ENCODE measurements at regions not wholly inside any gene's neighbourhood (a gene's known extent, or its start where the extent isn't known, plus 50 kb on each side); places are given as distances from the start of the nearest gene placed in this dataset.

DNA sequence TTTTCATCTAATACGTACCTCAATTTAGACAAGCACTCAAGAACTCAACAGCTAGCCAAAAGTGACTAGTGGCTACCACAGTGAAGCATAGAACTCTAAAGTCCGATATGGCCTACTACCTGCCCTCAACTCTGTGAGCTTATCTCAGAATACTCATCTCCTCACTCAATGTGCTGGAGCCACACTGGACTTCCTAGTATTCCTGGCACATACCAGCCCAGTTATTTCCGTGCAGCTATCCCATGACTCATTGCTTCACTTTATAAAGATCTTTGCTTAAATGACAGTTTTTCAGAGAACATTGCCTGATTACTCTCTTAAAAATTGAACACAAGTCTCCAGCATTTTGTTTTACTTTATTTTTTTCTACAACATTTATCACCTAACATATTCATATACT, 524.7 kb downstream of the PYDC2 start:
- Histone ChIP-seq H3K27ac (ENCODE audit: extremely low read depth, low read depth, low read length) (no peak overlapping the region), H3K4me1 (ENCODE audit: control insufficient read depth, insufficient read depth, low read length) (no peaks in the 10 kb centered on the region), H3K4me3 (ENCODE audit: low read depth, low read length) (no peak overlapping the region), H3K9me3 (ENCODE audit: control insufficient read depth, insufficient read depth, low read depth, low read length) (no peaks in the 10 kb centered on the region), H3K36me3 (ENCODE audit: control insufficient read depth in 2 of 2, insufficient read depth in 1 of 2, low read length in 2 of 2) (no peaks in the 10 kb centered on the region)
- TF ChIP-seq HOXC10 (CRISPR knock-in tag; IDR thresholded peaks at IDR 0.05) = no peak
- TF ChIP-seq ZFP41 (tag by site-specific recombination; IDR thresholded peaks at IDR 0.05; ENCODE audit: borderline replicate concordance) = no peak
- no peak for TF ChIP-seq ZNF518A (tag by site-specific recombination; conservative IDR thresholded peaks at IDR 0.05; ENCODE audit: low read depth)
- TF ChIP-seq BCL11A (tag by site-specific recombination; IDR thresholded peaks at IDR 0.05; ENCODE audit: low read depth) = no peak
- no peak for TF ChIP-seq ZSCAN30 (tag by site-specific recombination; IDR thresholded peaks at IDR 0.05)
- no peak for TF ChIP-seq ZNF501 (tag by site-specific recombination; IDR thresholded peaks at IDR 0.05)
- TF ChIP-seq ZNF19 (tag by site-specific recombination; IDR thresholded peaks at IDR 0.05; ENCODE audit: low read depth) = no peak
- TF ChIP-seq ZNF169 (tag by site-specific recombination; IDR thresholded peaks at IDR 0.05) = no peak
- TF ChIP-seq HOXD13 (CRISPR knock-in tag; IDR thresholded peaks at IDR 0.05; ENCODE audit: borderline replicate concordance) = no peak
- TF ChIP-seq, protein P1, sequence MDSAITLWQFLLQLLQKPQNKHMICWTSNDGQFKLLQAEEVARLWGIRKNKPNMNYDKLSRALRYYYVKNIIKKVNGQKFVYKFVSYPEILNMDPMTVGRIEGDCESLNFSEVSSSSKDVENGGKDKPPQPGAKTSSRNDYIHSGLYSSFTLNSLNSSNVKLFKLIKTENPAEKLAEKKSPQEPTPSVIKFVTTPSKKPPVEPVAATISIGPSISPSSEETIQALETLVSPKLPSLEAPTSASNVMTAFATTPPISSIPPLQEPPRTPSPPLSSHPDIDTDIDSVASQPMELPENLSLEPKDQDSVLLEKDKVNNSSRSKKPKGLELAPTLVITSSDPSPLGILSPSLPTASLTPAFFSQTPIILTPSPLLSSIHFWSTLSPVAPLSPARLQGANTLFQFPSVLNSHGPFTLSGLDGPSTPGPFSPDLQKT (IDR thresholded peaks at IDR 0.05; ENCODE audit: borderline replicate concordance, low read depth, low read length) = no peak
- TF ChIP-seq YY1 (tag by site-specific recombination; IDR thresholded peaks at IDR 0.05) = no peak
- TF ChIP-seq ZNF18 (tag by site-specific recombination; IDR thresholded peaks at IDR 0.05) = no peak
- ChIA-PET POLR2A (no interaction called here), CTCF (no interaction called here)

- H3K36me3 ChIP-seq (ENCODE audit: control insufficient read depth in 2 of 2, insufficient read depth in 1 of 2, low read length in 2 of 2) = no peaks in the 10 kb centered on the region
- H3K4me3 ChIP-seq (ENCODE audit: low read depth, low read length) = no peak overlapping the region
- H3K27ac ChIP-seq (ENCODE audit: extremely low read depth, low read depth, low read length) = no peak overlapping the region
- no peaks in the 10 kb centered on the region for H3K4me1 ChIP-seq (ENCODE audit: control insufficient read depth, insufficient read depth, low read length)
- no peaks in the 10 kb centered on the region for H3K9me3 ChIP-seq (ENCODE audit: control insufficient read depth, insufficient read depth, low read depth, low read length)
- TF ChIP-seq ZNF114 (tag by site-specific recombination; IDR thresholded peaks at IDR 0.05) (no peak), FEZF1 (tag by site-specific recombination; IDR thresholded peaks at IDR 0.05) (no peak), ZBTB21 (tag by site-specific recombination; IDR thresholded peaks at IDR 0.05) (no peak), CTCF (tag by site-specific recombination; IDR thresholded peaks at IDR 0.05) (no peak), KLF10 (tag by site-specific recombination; IDR thresholded peaks at IDR 0.05) (no peak), ZBTB10 (tag by site-specific recombination; IDR thresholded peaks at IDR 0.05) (no peak)
- TF ChIP-seq, protein P2, sequence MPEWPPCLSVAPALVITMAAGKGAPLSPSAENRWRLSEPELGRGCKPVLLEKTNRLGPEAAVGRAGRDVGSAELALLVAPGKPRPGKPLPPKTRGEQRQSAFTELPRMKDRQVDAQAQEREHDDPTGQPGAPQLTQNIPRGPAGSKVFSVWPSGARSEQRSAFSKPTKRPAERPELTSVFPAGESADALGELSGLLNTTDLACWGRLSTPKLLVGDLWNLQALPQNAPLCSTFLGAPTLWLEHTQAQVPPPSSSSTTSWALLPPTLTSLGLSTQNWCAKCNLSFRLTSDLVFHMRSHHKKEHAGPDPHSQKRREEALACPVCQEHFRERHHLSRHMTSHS (tag by site-specific recombination; IDR thresholded peaks at IDR 0.05) = no peak
- ChIA-PET POLR2A (no interaction called here), CTCF (interaction anchor here (0.6 kb wide), 1 partner anchor 103 kb away, joined by 4 read pairs; no protein-coding TSS in a partner anchor)
These were observed 526.9 kb downstream of the PYDC2 start for GRCh38 chr3:191987831-191988350.

Data from HEK293 (cell line).